Trophoblast cell (in vitro differentiated cells and primary cell): ENCODE measurements at regions not wholly inside any gene's neighbourhood (a gene's known extent, or its start where the extent isn't known, plus 50 kb on each side); places are given as distances from the start of the nearest gene placed in this dataset.

Source experiments
- DNase-seq, 2 donors: peaks; one replicate each; pipeline ENCODE4 v3.0.0-alpha.2; 2016
- H2AFZ ChIP-seq: 2 replicates; pipeline ENCODE4 v1.6.1; 2013; ENCODE audit warnings: low read length, moderate library complexity, mild to moderate bottlenecking; ENCODE audit not compliant: insufficient read depth, poor library complexity
- H2AK5ac ChIP-seq: 2 replicates; pipeline ENCODE4 v1.6.1; 2013; ENCODE audit warnings: mild to moderate bottlenecking, low read length
- H2BK120ac ChIP-seq: 2 replicates; pipeline ENCODE4 v1.6.1; 2013; ENCODE audit warnings: low read length, mild to moderate bottlenecking, moderate library complexity; ENCODE audit not compliant: insufficient read depth, poor library complexity
- H2BK12ac ChIP-seq: 2 replicates; pipeline ENCODE4 v1.6.1; 2013; ENCODE audit warnings: mild to moderate bottlenecking, low read length, moderate library complexity
- H2BK5ac ChIP-seq: 2 replicates; pipeline ENCODE4 v1.6.1; 2013; ENCODE audit warnings: low read length, low read depth, moderate library complexity, mild to moderate bottlenecking; ENCODE audit not compliant: poor library complexity
- H3K14ac ChIP-seq: 2 replicates; pipeline ENCODE4 v1.6.1; 2013; ENCODE audit warnings: mild to moderate bottlenecking, low read length
- H3K18ac ChIP-seq: 2 replicates; pipeline ENCODE4 v1.6.1; 2013; ENCODE audit warnings: mild to moderate bottlenecking, low read length
- H3K23ac ChIP-seq: 2 replicates; pipeline ENCODE4 v1.6.1; 2013; ENCODE audit warnings: low read length
- H3K27ac ChIP-seq: 2 replicates; pipeline ENCODE4 v1.5.1; 2013; ENCODE audit warnings: low read depth, mild to moderate bottlenecking, inconsistent platforms, low read length, moderate library complexity
- H3K27me3 ChIP-seq: 2 replicates; pipeline ENCODE4 v1.6.1; 2013; ENCODE audit warnings: inconsistent platforms, mild to moderate bottlenecking, low read length, moderate library complexity; ENCODE audit not compliant: insufficient read depth
- H3K36me3 ChIP-seq, 2 experiments: 1 replicate in 1 of 2; 2 replicates in 1 of 2; pipeline ENCODE4 v1.6.1; 2013; ENCODE audit warnings: low read length in 2 of 2, mild to moderate bottlenecking in 2 of 2, moderate library complexity in 1 of 2; ENCODE audit not compliant: insufficient read depth in 2 of 2, control insufficient read depth in 1 of 2
- H3K4ac ChIP-seq: 2 replicates; pipeline ENCODE4 v1.6.1; 2013; ENCODE audit warnings: low read depth, mild to moderate bottlenecking, low read length, moderate library complexity
- H3K4me1 ChIP-seq, 2 experiments: 1 replicate in 1 of 2; 2 replicates in 1 of 2; pipeline ENCODE4 v1.6.1; 2013; ENCODE audit warnings: low read length in 2 of 2, mild to moderate bottlenecking in 2 of 2, moderate library complexity in 1 of 2; ENCODE audit not compliant: insufficient read depth in 2 of 2, control insufficient read depth in 1 of 2
- H3K4me2 ChIP-seq: 2 replicates; pipeline ENCODE4 v1.6.1; 2013; ENCODE audit warnings: inconsistent platforms, mild to moderate bottlenecking, low read length, moderate library complexity
- H3K4me3 ChIP-seq: 2 replicates; pipeline ENCODE4 v1.5.1; 2013; ENCODE audit warnings: mild to moderate bottlenecking, low read depth, low read length, inconsistent platforms
- H3K79me1 ChIP-seq: one replicate; pipeline ENCODE4 v1.6.1; 2013; ENCODE audit warnings: low read length
- H3K79me2 ChIP-seq: 2 replicates; pipeline ENCODE4 v1.6.1; 2013; ENCODE audit warnings: low read length, mild to moderate bottlenecking; ENCODE audit not compliant: control insufficient read depth, insufficient read depth, poor library complexity
- H3K9ac ChIP-seq: 2 replicates; pipeline ENCODE4 v1.6.1; 2013; ENCODE audit warnings: mild to moderate bottlenecking, low read length
- H3K9me3 ChIP-seq: 2 replicates; pipeline ENCODE4 v1.6.1; 2013; ENCODE audit warnings: low read depth, mild to moderate bottlenecking, control low read depth, inconsistent platforms, low read length; ENCODE audit not compliant: insufficient read depth
- H4K12ac ChIP-seq: 2 replicates; pipeline ENCODE4 v1.6.1; 2013; ENCODE audit warnings: low read depth, mild to moderate bottlenecking, low read length, moderate library complexity
- H4K8ac ChIP-seq: 2 replicates; pipeline ENCODE4 v1.6.1; 2013; ENCODE audit warnings: low read depth, mild to moderate bottlenecking, low read length, moderate library complexity
- H4K91ac ChIP-seq: one replicate; pipeline ENCODE4 v1.6.1; 2013; ENCODE audit warnings: low read depth, mild to moderate bottlenecking, low read length, moderate library complexity
- WGBS: extraction: QIAGEN DNeasy Blood & Tissue Kit; methylation state at CpG from one replicate; pipeline ENCODE4 v1.1.7; 2013; ENCODE audit warnings: missing lambda C conversion rate; ENCODE audit not compliant: insufficient read length, insufficient coverage; ENCODE audit errors: extremely low coverage; 5-methylcytosine and 5-hydroxymethylcytosine counted together

GRCh38 chr6:140977403-140977802, 1155.3 kb upstream of the GJE1 start:
- Histone ChIP-seq H3K4ac (no peak overlapping the region), H3K79me1 (peaks cover 3% of the 10 kb centered on the region), H3K9ac (no peak overlapping the region), H3K4me2 (no peak overlapping the region), H3K79me2 (no peaks in the 10 kb centered on the region), H3K14ac (no peak overlapping the region), H2BK120ac (no peak overlapping the region), H2BK12ac (no peak overlapping the region), H3K18ac (no peak overlapping the region), H2AK5ac (no peak overlapping the region), H4K91ac (no peak overlapping the region), H3K36me3 (no peaks in the 10 kb centered on the region), H3K27me3 (no peaks in the 10 kb centered on the region), H4K12ac (no peak overlapping the region), H3K23ac (no peak overlapping the region), H2BK5ac (no peak overlapping the region), H3K27ac (no peak overlapping the region), H4K8ac (no peak overlapping the region), H3K9me3 (no peaks in the 10 kb centered on the region), H3K4me1 (no peaks in the 10 kb centered on the region), H2AFZ (no peak overlapping the region), H3K4me3 (no peak overlapping the region)
- DNase-seq, result no peak
- no CpG with 5 or more reads among the region's 2 CpGs for WGBS

DNA sequence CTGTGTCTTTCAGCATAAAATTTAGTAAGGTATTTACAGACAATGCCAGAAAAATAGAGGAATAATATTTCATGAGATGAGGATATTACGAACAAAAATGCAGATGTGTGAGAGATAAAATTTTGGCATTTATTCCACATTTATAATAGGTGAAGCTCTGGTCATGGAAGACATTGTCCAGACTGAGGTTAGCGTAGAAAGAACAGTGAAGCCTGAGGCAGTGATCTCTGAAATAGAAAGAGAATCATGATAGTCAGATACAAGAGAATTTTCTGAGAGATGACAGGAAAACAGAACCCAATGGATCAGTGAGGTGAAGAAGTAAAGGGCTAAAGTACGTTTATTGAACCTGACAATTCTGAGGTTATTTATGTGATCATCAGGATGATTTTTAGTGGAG, 1155.9 kb upstream of the GJE1 start:
- H3K27me3 ChIP-seq, result no peaks in the 10 kb centered on the region
- no peak overlapping the region for H2AK5ac ChIP-seq
- no peak overlapping the region for H2BK5ac ChIP-seq
- H3K27ac ChIP-seq, result no peak overlapping the region
- no CpG with 5 or more reads among the region's 3 CpGs for WGBS
- no peak overlapping the region for H3K4ac ChIP-seq
- no peak overlapping the region for H3K18ac ChIP-seq
- no peaks in the 10 kb centered on the region for H3K9me3 ChIP-seq
- H2BK120ac ChIP-seq, result no peak overlapping the region
- H3K79me2 ChIP-seq, result no peaks in the 10 kb centered on the region
- no peak overlapping the region for H3K14ac ChIP-seq
- H2AFZ ChIP-seq, result no peak overlapping the region
- no peak overlapping the region for H2BK12ac ChIP-seq
- H3K23ac ChIP-seq, result no peak overlapping the region
- H3K79me1 ChIP-seq, result peaks cover 3% of the 10 kb centered on the region
- H3K4me3 ChIP-seq, result no peak overlapping the region
- no peak overlapping the region for H4K91ac ChIP-seq
- no peak overlapping the region for H4K8ac ChIP-seq
- DNase-seq, result no peak
- no peak overlapping the region for H4K12ac ChIP-seq
- H3K4me1 ChIP-seq, result no peaks in the 10 kb centered on the region
- H3K36me3 ChIP-seq, result no peaks in the 10 kb centered on the region
- no peak overlapping the region for H3K9ac ChIP-seq
- H3K4me2 ChIP-seq, result no peak overlapping the region

DNA sequence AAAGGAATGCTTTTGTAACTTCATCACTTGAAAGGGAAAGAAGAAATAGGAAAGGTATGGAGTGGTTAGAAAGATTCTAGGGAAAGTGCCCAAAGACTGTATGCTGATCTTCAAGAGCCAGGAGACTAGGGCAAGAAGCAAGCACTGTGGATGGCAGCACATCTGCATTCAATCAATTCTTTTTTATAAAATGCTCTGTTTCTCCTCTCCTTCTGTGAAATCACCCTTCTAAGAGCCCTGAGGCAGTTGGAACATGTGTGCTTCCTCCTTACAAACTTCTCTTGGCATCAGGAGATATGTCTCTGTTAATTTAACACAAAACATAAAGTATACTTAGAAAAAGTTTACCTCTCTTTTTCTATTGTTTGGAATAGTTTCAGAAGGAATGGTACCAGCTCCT, 1162.2 kb upstream of the GJE1 start:
- H2AFZ ChIP-seq, result no peak overlapping the region
- H2AK5ac ChIP-seq, result no peak overlapping the region
- H3K27me3 ChIP-seq, result no peaks in the 10 kb centered on the region
- H3K4ac ChIP-seq, result no peak overlapping the region
- H2BK12ac ChIP-seq, result no peak overlapping the region
- H2BK5ac ChIP-seq, result no peak overlapping the region
- peaks cover 2% of the 10 kb centered on the region for H3K79me1 ChIP-seq
- no peaks in the 10 kb centered on the region for H3K79me2 ChIP-seq
- no peak overlapping the region for H3K14ac ChIP-seq
- no peak overlapping the region for H4K12ac ChIP-seq
- H3K4me1 ChIP-seq, result no peaks in the 10 kb centered on the region
- H3K4me3 ChIP-seq, result no peak overlapping the region
- H3K23ac ChIP-seq, result no peak overlapping the region
- H3K27ac ChIP-seq, result peak overlapping the region; percentile 71
- H3K9me3 ChIP-seq, result no peaks in the 10 kb centered on the region
- no peak overlapping the region for H4K91ac ChIP-seq
- no peaks in the 10 kb centered on the region for H3K36me3 ChIP-seq
- DNase-seq, result no peak
- H2BK120ac ChIP-seq, result no peak overlapping the region
- no peak overlapping the region for H3K9ac ChIP-seq
- H3K4me2 ChIP-seq, result no peak overlapping the region
- H4K8ac ChIP-seq, result no peak overlapping the region
- no peak overlapping the region for H3K18ac ChIP-seq

DNA sequence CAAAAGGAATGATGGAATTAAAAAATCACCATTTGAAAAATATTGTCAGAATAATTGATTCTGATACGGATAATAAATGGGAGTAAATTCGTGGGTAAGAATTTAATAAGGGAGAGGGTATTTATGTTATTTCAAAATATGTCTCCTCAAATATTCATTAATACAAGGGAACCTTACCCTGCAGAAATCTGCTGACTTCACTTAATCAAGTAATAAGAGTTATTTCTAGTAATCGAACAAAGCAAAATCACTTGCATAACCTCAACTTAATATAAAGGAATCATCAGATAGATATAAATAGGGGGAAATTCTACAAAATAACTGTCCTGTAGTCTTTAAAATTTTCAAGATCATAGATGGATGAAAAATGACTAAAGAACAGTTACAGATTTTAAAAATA, 1164.7 kb upstream of the GJE1 start:
- Histone ChIP-seq H3K79me1 (peaks cover 2% of the 10 kb centered on the region), H3K23ac (no peak overlapping the region), H2BK120ac (no peak overlapping the region), H3K27me3 (no peaks in the 10 kb centered on the region), H2AK5ac (no peak overlapping the region), H2BK5ac (no peak overlapping the region), H3K14ac (no peak overlapping the region), H3K9ac (no peak overlapping the region), H3K18ac (no peak overlapping the region), H4K8ac (no peak overlapping the region), H4K12ac (no peak overlapping the region), H2BK12ac (no peak overlapping the region), H3K4me1 (no peaks in the 10 kb centered on the region), H3K9me3 (no peaks in the 10 kb centered on the region), H3K79me2 (no peaks in the 10 kb centered on the region), H2AFZ (no peak overlapping the region), H4K91ac (no peak overlapping the region), H3K27ac (no peak overlapping the region), H3K4me2 (no peak overlapping the region), H3K4ac (no peak overlapping the region), H3K4me3 (no peak overlapping the region), H3K36me3 (no peaks in the 10 kb centered on the region)
- 100% methylated on average over 2 of the region's 3 CpGs for WGBS
- no peak for DNase-seq

DNA sequence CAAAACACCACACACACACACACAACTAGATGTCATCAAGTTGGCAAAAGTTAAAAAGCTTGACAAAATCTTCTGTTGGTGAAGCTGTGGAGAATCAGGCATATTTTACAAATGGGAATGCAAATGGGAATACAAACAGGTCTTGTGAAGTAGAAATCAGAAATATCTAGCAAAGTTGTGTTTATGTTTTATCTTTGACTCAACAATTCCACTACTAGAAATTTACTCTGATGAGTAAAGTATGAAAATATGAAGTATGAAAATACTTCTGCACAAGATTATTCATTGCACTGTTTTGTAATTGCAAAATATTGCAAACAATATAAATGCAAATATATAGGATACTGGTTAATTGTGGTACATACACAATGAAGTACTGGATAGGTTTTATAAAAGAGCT, 1166.0 kb upstream of the GJE1 start:
- no peak overlapping the region for H3K9ac ChIP-seq
- no peak overlapping the region for H2BK12ac ChIP-seq
- no peak overlapping the region for H3K14ac ChIP-seq
- H3K27ac ChIP-seq, result no peak overlapping the region
- H4K91ac ChIP-seq, result no peak overlapping the region
- no peak overlapping the region for H2AFZ ChIP-seq
- H2BK120ac ChIP-seq, result no peak overlapping the region
- H3K27me3 ChIP-seq, result no peaks in the 10 kb centered on the region
- H3K4me1 ChIP-seq, result no peaks in the 10 kb centered on the region
- no peak overlapping the region for H3K23ac ChIP-seq
- no peak overlapping the region for H2BK5ac ChIP-seq
- H4K12ac ChIP-seq, result no peak overlapping the region
- no peaks in the 10 kb centered on the region for H3K79me2 ChIP-seq
- no peak overlapping the region for H3K18ac ChIP-seq
- H3K79me1 ChIP-seq, result peaks cover 2% of the 10 kb centered on the region
- H2AK5ac ChIP-seq, result no peak overlapping the region
- H3K4me2 ChIP-seq, result no peak overlapping the region
- no peak overlapping the region for H3K4ac ChIP-seq
- no peak overlapping the region for H3K4me3 ChIP-seq
- H3K9me3 ChIP-seq, result no peaks in the 10 kb centered on the region
- H3K36me3 ChIP-seq, result no peaks in the 10 kb centered on the region
- H4K8ac ChIP-seq, result no peak overlapping the region
- DNase-seq, result no peak
